Stimulated activated naive CD8-positive, alpha-beta T cell treated with anti-CD3 and anti-CD28 coated beads, Interleukin-15, Interleukin-2, amounts not matched to agents 100 ng/mL and 50 ng/mL, for 24 hours (primary cell): ENCODE measurements at regions not wholly inside any gene's neighbourhood (a gene's known extent, or its start where the extent isn't known, plus 50 kb on each side); places are given as distances from the start of the nearest gene placed in this dataset.

Experiments used
- H3K27ac Mint-ChIP-seq: one replicate; pipeline ENCODE4 v1.8.0; 2021; ENCODE audit warnings: mild to moderate bottlenecking, mixed read lengths
- H3K27me3 Mint-ChIP-seq: one replicate; pipeline ENCODE4 v1.8.0; 2021; ENCODE audit warnings: mixed read lengths
- H3K36me3 Mint-ChIP-seq: one replicate; pipeline ENCODE4 v1.8.0; 2021; ENCODE audit warnings: low read depth, mixed read lengths
- H3K4me1 Mint-ChIP-seq: one replicate; pipeline ENCODE4 v1.8.0; 2021; ENCODE audit warnings: low read depth, mixed read lengths
- H3K4me3 Mint-ChIP-seq: one replicate; pipeline ENCODE4 v1.8.0; 2021; ENCODE audit warnings: mild to moderate bottlenecking, mixed read lengths
- H3K9me3 Mint-ChIP-seq: one replicate; pipeline ENCODE4 v1.8.0; 2021; ENCODE audit warnings: mixed read lengths

DNA sequence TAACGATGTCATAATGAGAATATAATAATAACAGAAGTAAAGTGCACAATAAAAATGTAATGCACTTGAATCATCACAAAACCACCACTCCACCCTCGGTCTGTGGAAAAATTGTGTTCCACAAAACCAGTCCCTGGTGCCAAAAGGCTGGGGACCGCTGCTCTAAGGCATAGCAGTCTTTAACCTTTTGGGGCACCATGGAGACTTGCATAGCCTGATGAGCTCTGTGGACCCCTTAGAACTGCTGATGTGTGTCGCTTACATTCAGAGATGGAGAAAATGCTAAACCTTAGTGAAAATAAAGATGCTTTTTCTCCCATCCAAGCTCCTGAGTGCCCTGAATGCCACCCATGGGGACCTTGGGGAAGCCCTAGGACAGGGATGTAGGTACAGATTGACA lies 87.6 kb upstream of the SEPTIN5 start:
- Mint-ChIP-seq H3K9me3 (no peaks in the 10 kb centered on the region), H3K4me3 (no peak overlapping the region), H3K27me3 (peaks cover 4% of the 10 kb centered on the region), H3K27ac (no peak overlapping the region), H3K4me1 (peaks cover 4% of the 10 kb centered on the region), H3K36me3 (no peaks in the 10 kb centered on the region)

DNA sequence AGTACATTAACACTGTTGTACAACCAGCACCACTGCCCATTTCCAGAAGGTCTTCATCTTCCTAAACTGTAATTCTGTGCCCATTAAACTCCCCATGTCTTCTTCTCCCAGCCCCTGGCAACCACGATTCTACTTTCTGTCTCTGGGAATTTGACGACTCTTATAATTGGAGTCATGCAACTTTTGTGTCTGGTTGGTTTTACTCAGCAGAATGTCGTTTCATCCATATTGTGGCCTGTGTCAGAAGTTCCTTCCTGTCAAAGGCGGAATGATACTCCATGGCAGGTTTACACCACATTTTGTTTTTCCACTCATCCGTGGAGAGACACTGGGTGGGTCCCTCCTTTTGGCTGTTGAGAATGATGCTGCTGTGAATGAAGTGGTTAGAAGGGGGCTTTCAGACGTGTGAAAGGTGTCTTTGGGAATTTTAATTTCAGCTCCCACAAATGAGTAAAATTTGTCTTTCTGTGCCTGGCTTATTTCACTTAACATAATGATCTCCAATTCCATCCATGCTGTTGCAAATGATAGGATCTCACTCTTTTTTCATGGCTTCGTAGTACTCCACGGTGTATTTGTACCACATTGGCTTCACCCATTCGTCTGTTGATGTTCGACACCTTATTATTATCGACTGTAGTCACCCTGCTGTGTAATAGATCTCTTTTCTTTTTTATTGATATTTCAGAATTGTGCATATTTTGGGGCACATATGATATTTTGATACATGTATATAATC lies 86.1 kb upstream of the SEPTIN5 start:
- no peak overlapping the region for H3K4me3 Mint-ChIP-seq
- no peaks in the 10 kb centered on the region for H3K36me3 Mint-ChIP-seq
- peaks cover 4% of the 10 kb centered on the region for H3K27me3 Mint-ChIP-seq
- H3K4me1 Mint-ChIP-seq: no peaks in the 10 kb centered on the region
- H3K9me3 Mint-ChIP-seq: no peaks in the 10 kb centered on the region
- H3K27ac Mint-ChIP-seq: no peak overlapping the region

DNA sequence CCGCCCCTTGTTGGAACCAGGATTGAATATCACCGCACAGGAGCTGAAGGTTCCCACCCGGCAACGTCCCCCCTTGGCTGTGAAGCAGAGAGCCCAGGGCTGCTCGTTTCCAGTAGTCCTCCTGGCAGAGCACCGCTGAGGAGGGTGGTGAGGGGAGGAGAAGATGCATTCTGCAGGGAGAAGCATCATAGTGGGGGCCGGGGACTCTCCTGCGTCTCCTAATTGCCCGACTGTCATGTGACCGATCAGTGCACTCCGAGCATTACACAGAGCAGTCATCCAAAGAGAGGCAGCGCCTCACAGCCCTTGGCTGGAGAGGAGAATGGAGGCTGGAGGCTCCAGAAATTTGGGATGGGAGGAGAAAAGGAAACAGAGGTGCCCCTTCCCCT lies 85.0 kb upstream of the SEPTIN5 start:
- H3K9me3 Mint-ChIP-seq: no peaks in the 10 kb centered on the region
- H3K4me3 Mint-ChIP-seq: no peak overlapping the region
- no peaks in the 10 kb centered on the region for H3K4me1 Mint-ChIP-seq
- H3K27me3 Mint-ChIP-seq: peaks cover 4% of the 10 kb centered on the region
- no peak overlapping the region for H3K27ac Mint-ChIP-seq
- H3K36me3 Mint-ChIP-seq: no peaks in the 10 kb centered on the region

DNA sequence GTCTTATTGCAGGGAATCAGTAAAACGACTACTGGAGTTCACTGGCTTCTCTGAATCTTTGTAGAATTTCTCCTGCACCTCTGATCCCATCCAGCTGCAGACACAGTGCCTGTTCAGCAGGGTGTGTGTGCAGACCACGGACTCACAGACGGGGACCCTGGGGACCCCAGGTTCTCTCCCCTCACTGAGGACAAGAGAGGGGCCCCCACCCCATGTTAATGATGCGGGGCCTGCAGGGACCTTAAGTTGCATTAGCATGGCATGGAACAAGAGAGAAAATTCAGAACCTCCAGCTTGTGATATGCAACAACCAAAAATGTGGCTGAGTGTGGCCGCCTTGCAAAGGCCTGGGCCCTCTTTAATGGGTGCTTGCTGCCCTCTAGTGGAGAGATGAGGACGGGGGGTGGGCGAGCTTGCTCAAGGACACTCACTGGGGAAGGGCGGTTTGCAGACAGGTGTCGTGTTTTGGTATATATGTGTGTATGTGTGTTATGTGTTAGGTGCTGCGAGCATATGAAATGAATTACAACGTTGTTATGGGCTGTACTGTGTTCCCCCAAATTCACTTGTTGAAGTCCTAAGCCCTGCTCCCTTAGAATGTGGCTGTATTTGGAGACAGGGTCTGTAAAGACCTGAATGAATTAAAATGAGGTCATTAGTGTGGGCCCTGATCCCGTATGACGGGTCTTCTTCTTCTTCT lies 84.4 kb upstream of the SEPTIN5 start:
- no peaks in the 10 kb centered on the region for H3K36me3 Mint-ChIP-seq
- no peaks in the 10 kb centered on the region for H3K4me1 Mint-ChIP-seq
- no peak overlapping the region for H3K4me3 Mint-ChIP-seq
- no peak overlapping the region for H3K27ac Mint-ChIP-seq
- no peaks in the 10 kb centered on the region for H3K9me3 Mint-ChIP-seq
- peaks cover 4% of the 10 kb centered on the region for H3K27me3 Mint-ChIP-seq

DNA sequence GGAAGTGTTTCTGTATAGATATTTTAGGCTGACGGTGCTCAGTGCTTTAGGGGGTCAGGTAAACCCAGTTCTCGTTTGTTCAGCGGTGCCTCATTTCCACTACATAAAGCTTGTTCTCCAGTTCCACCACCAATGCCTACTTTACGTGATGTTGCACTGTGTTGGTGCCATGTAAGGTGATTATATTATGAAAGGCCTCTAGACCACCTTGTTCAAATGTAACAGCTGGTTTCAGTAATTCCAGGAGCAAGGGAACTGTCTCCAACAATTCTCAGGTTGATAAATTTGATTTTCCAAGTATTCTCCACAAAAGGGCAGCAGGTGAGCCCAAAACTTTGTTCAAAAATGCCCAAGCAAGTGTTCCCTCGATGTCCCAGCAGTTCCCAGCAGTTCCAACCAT lies 83.7 kb upstream of the SEPTIN5 start:
- H3K9me3 Mint-ChIP-seq: no peaks in the 10 kb centered on the region
- no peak overlapping the region for H3K4me3 Mint-ChIP-seq
- no peaks in the 10 kb centered on the region for H3K4me1 Mint-ChIP-seq
- no peak overlapping the region for H3K27ac Mint-ChIP-seq
- H3K27me3 Mint-ChIP-seq: peaks cover 4% of the 10 kb centered on the region
- H3K36me3 Mint-ChIP-seq: no peaks in the 10 kb centered on the region

DNA sequence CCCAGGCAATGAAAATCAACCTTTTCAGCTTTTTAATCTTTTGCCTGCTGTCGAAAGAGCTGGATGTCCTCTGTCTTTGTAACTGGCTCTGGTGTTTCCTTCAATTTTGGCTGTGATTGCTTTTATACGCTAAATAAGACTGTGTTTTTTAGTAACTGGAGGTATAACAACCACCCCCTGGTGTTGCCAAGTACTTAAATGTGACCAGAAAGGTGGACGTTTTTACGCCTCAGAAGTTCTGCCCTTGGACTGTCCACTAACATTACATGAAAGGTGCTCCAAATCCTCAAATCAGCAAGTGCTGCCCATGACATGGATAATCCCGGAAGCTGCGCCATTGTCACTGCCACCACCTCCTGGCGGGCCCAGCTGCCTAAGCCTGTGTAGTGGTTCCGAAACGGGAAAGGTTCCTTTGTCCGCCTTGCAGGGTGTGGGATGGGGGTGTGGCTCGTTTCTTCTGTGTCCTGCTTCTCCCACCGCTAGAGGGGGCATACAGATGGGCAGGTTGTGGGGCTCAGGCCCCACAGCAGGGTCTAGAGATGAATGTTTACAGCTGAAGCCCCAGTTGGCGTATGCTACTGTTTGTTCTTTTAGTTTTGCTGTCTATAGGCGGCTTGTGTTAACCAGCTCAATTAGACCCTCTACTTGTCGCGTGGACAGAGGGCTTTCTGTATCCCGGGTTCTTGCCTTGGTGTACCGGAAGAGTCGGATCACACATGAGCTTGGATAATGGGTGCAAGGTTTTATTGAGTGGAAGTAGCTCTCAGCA lies 82.2 kb upstream of the SEPTIN5 start:
- H3K27ac Mint-ChIP-seq: no peak overlapping the region
- H3K27me3 Mint-ChIP-seq: peaks cover 4% of the 10 kb centered on the region
- H3K36me3 Mint-ChIP-seq: no peaks in the 10 kb centered on the region
- H3K9me3 Mint-ChIP-seq: no peaks in the 10 kb centered on the region
- H3K4me3 Mint-ChIP-seq: no peak overlapping the region
- H3K4me1 Mint-ChIP-seq: no peaks in the 10 kb centered on the region

DNA sequence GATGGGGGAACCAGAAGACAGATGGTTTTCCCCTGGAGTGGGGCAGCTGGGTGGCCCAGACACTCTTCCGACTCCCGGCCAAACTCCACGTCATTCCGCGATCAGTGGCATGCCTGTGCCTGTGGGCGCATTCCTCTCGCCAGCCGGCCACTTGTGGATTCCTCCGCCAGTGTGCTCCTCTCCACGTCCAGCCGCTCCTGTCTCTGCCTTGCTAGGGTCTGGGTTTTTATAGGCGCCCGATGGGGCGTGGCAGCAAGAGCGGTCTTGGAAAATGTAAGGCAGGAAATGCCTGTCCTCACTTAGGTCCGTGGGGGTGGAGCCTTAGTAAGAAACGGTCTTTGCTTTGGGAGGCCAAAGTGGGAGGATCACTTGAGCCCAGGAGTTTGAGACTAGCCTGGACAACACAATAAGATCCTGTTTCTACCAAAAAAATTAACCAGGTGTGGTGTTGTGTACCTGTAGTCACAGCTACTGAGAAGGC lies 81.6 kb upstream of the SEPTIN5 start:
- Mint-ChIP-seq H3K36me3 (no peaks in the 10 kb centered on the region), H3K9me3 (no peaks in the 10 kb centered on the region), H3K4me3 (no peak overlapping the region), H3K27ac (no peak overlapping the region), H3K4me1 (no peaks in the 10 kb centered on the region), H3K27me3 (peaks cover 4% of the 10 kb centered on the region)

DNA sequence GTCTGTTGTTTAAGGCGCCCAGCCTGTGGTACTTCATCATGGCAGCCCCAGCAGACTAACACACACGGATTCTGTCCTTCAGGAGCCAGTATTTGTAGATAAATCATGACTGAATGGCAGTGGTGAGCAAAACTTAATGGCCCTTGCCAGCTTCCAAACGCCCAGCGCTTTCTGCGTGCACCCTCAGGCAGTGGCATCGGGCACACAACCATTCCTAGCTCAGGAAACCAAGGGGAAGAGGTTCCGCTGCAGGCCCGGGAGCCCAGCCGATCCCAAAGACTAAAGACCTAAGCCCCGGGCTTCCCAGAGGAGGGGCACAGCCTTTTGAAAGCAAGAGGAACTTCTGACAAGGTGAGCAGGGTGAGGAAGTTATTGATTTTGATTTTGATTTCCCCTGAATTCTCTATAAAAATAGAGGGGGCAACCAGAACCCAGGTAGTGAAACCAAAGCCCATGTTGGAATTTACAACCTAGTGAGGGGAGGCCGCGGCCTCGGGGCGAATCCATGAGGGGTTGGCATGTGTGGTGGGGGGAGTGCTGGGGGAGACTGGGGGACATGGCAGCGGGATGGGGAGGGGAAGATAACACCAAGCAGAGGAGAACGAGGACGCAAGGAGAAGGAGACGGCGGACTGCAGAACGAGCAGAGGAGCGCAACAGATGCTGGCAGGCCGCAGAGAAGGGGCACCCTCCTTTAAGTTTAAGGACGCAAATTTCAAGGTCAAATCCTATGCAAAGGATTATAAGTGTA lies 79.9 kb upstream of the SEPTIN5 start:
- H3K36me3 Mint-ChIP-seq: no peaks in the 10 kb centered on the region
- no peak overlapping the region for H3K4me3 Mint-ChIP-seq
- no peaks in the 10 kb centered on the region for H3K4me1 Mint-ChIP-seq
- H3K27ac Mint-ChIP-seq: no peak overlapping the region
- H3K9me3 Mint-ChIP-seq: no peaks in the 10 kb centered on the region
- H3K27me3 Mint-ChIP-seq: peaks cover 4% of the 10 kb centered on the region

DNA sequence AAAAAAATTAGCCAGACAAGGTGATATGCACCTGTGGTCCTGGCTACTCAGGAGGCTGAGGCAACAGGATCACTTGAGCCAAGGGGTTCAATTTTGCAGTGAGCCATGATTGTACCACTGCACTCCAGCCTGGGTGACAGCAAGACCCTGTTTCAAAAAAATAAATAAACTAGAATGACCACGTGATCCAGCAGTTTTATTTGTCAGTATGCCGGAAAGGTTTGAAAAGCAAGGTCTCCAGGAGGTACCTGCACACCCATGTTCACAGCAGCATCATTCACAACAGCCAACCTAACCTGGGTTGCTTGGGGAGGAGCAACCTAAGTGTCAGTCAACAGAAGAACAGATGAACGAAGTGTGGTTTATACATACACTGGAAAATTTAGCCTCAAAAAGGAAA lies 78.7 kb upstream of the SEPTIN5 start:
- Mint-ChIP-seq H3K4me3 (no peak overlapping the region), H3K9me3 (no peaks in the 10 kb centered on the region), H3K36me3 (no peaks in the 10 kb centered on the region), H3K27ac (no peak overlapping the region), H3K27me3 (no peaks in the 10 kb centered on the region), H3K4me1 (no peaks in the 10 kb centered on the region)

DNA sequence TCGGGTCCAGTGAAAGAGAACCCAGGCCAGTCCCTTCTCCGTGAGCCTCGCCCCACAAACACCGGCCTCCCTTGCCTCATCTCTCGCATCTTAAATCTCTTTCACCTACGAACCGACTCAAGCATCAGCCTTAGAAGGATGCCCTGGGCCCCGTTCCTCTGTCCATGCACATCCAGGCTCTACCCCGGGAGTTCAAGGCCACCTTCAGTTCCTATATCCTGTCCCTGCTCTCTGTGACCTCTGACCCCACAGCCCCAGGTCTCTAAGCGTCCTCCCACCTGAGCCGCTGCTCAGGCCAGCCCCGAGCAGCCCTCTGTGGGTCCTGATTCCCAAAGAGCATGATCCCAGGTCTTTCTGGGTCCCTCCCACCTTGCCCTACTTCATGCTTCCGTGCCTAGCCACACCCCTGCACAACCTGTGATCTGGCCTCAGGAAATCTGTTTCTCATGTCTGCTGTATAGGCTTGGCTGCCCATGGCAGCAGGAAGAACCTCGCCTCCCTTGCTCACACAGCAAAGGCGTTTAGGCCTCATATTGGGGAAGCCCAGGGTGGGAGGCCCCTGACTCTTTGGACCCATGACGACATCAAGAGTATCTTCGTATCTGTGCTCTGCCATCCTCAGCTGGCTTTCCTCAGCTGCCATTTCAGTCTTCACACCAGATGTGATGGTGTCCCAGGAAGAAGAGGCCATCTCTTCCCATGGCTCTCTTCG lies 77.5 kb upstream of the SEPTIN5 start:
- no peaks in the 10 kb centered on the region for H3K9me3 Mint-ChIP-seq
- no peaks in the 10 kb centered on the region for H3K36me3 Mint-ChIP-seq
- H3K27ac Mint-ChIP-seq: no peak overlapping the region
- H3K27me3 Mint-ChIP-seq: peaks cover 5% of the 10 kb centered on the region
- no peaks in the 10 kb centered on the region for H3K4me1 Mint-ChIP-seq
- H3K4me3 Mint-ChIP-seq: no peak overlapping the region

DNA sequence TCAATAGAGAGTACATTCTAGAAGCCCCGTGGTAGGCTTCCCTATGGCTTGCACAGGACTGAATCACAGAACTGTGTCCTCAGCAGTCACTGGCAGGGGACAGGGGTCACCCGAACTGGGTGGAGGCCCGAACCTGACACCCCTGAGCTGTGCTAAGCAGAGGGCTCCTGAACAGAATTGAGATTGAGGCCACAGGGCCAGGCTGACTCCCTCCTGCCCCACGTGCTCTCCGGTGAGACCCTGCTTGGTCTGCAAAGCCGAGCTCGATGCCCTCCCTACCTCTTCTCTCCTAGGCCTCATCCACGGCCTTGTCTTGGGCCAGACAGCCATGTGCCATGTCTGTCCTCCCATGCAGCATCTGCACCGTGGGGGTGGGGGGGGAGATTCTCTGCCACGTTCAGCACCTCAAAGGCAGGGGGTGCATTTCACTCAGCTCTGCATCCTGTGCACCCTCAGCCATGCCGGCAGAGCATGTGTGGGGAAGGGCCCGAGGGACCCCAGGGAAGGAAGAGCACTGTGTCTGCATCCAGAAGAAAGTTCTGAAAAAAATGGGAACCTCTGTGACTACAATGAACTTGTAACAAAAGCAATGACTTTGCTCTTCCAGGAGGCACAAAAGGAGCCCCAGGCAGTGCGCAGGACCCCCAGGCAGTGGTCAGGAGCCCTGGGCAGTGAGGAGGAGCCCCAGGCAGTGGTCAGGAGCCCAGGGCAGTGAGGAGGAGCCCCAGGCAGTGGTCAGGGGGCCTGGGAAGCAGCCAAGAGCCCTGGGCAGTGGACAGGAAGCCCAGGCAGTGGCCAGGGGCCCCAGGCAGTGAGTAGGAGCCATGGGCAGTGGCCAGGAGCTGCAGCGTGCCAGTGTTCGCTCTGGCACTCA lies 76.7 kb upstream of the SEPTIN5 start:
- Mint-ChIP-seq H3K36me3 (no peaks in the 10 kb centered on the region), H3K9me3 (no peaks in the 10 kb centered on the region), H3K27ac (no peak overlapping the region), H3K4me3 (no peak overlapping the region), H3K4me1 (no peaks in the 10 kb centered on the region), H3K27me3 (peaks cover 5% of the 10 kb centered on the region)

DNA sequence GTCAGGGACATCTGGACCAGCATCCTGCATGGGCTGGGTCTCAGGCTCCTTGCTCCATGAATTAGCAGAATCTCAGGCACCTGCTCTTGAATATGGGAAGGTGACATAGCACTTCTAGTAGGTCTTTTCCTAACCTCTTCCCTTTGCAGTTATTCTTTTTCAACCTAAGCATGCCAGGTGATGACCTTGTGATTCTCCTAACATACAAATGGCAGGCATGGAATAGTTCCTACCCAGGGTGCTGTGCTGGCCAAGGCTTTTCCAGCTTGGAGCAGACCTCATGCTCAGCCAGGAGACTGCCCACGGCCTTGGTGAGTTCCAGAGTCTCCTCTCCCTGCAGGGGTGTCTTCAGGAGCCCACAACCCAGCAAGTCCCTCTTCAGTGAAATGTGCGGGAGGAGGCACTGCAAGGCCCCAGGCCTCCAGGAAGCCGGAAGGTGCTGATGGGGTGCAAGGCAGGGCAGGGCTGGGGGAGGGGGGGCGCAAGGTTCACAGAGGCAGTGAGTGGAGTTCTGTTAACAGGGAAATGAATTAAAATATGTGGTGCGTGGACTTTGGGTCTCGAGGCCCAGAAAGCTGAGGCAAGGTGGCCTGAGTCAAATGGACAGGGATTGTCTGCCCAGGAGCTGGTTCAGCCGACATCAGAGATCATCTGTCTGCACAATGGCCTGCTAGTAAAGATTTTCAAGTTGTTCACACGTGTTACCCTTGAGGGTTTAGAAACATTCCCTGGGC lies 75.9 kb upstream of the SEPTIN5 start:
- Mint-ChIP-seq H3K27me3 (peaks cover 5% of the 10 kb centered on the region), H3K4me1 (no peaks in the 10 kb centered on the region), H3K4me3 (no peak overlapping the region), H3K9me3 (no peaks in the 10 kb centered on the region), H3K36me3 (no peaks in the 10 kb centered on the region), H3K27ac (no peak overlapping the region)

DNA sequence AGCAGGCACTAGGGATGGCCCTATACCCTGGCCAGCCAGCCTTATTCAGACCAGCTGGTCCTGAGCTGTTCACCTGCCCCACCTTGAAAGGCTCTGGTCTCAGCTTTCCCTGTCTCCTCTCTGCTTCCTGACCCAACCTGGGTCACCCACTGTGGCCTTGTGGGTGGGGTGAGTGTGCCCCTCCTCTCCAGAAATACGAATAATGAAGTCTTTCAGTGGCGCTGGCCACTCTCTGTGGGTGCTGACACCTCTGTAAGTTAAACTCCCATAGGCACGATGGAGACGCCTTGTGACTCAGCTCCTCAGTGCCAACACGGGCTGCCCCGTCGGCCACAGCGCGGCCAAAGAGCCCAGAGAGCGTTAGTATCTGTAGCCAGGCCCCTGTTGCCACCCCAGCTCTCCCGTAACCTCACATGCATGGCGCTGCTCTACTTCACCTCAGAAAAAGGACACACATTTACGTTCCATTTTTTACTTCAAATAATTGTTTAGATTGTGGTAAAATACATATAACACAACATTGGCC lies 74.6 kb upstream of the SEPTIN5 start:
- Mint-ChIP-seq H3K27ac (no peak overlapping the region), H3K9me3 (no peaks in the 10 kb centered on the region), H3K36me3 (no peaks in the 10 kb centered on the region), H3K27me3 (peaks cover 5% of the 10 kb centered on the region), H3K4me3 (no peak overlapping the region), H3K4me1 (no peaks in the 10 kb centered on the region)
